ENCODE measurements at regions not wholly inside any gene's neighbourhood (a gene's known extent, or its start where the extent isn't known, plus 50 kb on each side); places are given as distances from the start of the nearest gene placed in this dataset.

GRCh38 chr9:105979290-105979689, 284.9 kb downstream of the TMEM38B start:
- no peak for DNase-seq (ENCODE audit: extremely low spot score, unreplicated experiment)
- H3K4me1 Mint-ChIP-seq (ENCODE audit: unreplicated experiment): peaks cover 22% of the 10 kb centered on the region
- no peak for TF ChIP-seq CTCF (IDR thresholded peaks at IDR 0.05)
- H3K27me3 Mint-ChIP-seq (ENCODE audit: unreplicated experiment): peaks cover 4% of the 10 kb centered on the region
- H3K9me3 Mint-ChIP-seq (ENCODE audit: unreplicated experiment): peaks cover 3% of the 10 kb centered on the region
- no peak overlapping the region for H3K27ac Mint-ChIP-seq (ENCODE audit: unreplicated experiment)
- H3K36me3 Mint-ChIP-seq (ENCODE audit: unreplicated experiment): no peaks in the 10 kb centered on the region
- no peak overlapping the region for H3K4me3 Mint-ChIP-seq (ENCODE audit: unreplicated experiment)

GRCh38 chr9:105984714-105985113, 290.4 kb downstream of the TMEM38B start:
- Mint-ChIP-seq H3K4me1 (ENCODE audit: unreplicated experiment) (no peaks in the 10 kb centered on the region), H3K27ac (ENCODE audit: unreplicated experiment) (no peak overlapping the region), H3K4me3 (ENCODE audit: unreplicated experiment) (no peak overlapping the region), H3K27me3 (ENCODE audit: unreplicated experiment) (peaks cover 4% of the 10 kb centered on the region), H3K36me3 (ENCODE audit: unreplicated experiment) (no peaks in the 10 kb centered on the region), H3K9me3 (ENCODE audit: unreplicated experiment) (peaks cover 3% of the 10 kb centered on the region)
- no peak for TF ChIP-seq CTCF (IDR thresholded peaks at IDR 0.05)
- DNase-seq (ENCODE audit: extremely low spot score, unreplicated experiment): no peak

- Mint-ChIP-seq H3K4me1 (ENCODE audit: unreplicated experiment) (peaks cover 3% of the 10 kb centered on the region), H3K27me3 (ENCODE audit: unreplicated experiment) (no peaks in the 10 kb centered on the region), H3K4me3 (ENCODE audit: unreplicated experiment) (no peak overlapping the region), H3K36me3 (ENCODE audit: unreplicated experiment) (no peaks in the 10 kb centered on the region), H3K9me3 (ENCODE audit: unreplicated experiment) (no peaks in the 10 kb centered on the region), H3K27ac (ENCODE audit: unreplicated experiment) (no peak overlapping the region)
- no peak for DNase-seq (ENCODE audit: extremely low spot score, unreplicated experiment)
- TF ChIP-seq CTCF (IDR thresholded peaks at IDR 0.05): no peak
Measured at GRCh38 chr9:105993116-105993854, 298.9 kb downstream of the TMEM38B start.

GRCh38 chr9:105993921-105994715, 299.8 kb downstream of the TMEM38B start:
- TF ChIP-seq CTCF (IDR thresholded peaks at IDR 0.05): no peak
- H3K4me1 Mint-ChIP-seq (ENCODE audit: unreplicated experiment): peaks cover 3% of the 10 kb centered on the region
- no peak overlapping the region for H3K27ac Mint-ChIP-seq (ENCODE audit: unreplicated experiment)
- H3K27me3 Mint-ChIP-seq (ENCODE audit: unreplicated experiment): no peaks in the 10 kb centered on the region
- H3K9me3 Mint-ChIP-seq (ENCODE audit: unreplicated experiment): no peaks in the 10 kb centered on the region
- no peak overlapping the region for H3K4me3 Mint-ChIP-seq (ENCODE audit: unreplicated experiment)
- H3K36me3 Mint-ChIP-seq (ENCODE audit: unreplicated experiment): no peaks in the 10 kb centered on the region
- no peak for DNase-seq (ENCODE audit: extremely low spot score, unreplicated experiment)

GRCh38 chr9:105994970-105995369, 300.6 kb downstream of the TMEM38B start:
- Mint-ChIP-seq H3K4me1 (ENCODE audit: unreplicated experiment) (peaks cover 3% of the 10 kb centered on the region), H3K27ac (ENCODE audit: unreplicated experiment) (no peak overlapping the region), H3K9me3 (ENCODE audit: unreplicated experiment) (no peaks in the 10 kb centered on the region), H3K27me3 (ENCODE audit: unreplicated experiment) (no peaks in the 10 kb centered on the region), H3K36me3 (ENCODE audit: unreplicated experiment) (no peaks in the 10 kb centered on the region), H3K4me3 (ENCODE audit: unreplicated experiment) (no peak overlapping the region)
- no peak for DNase-seq (ENCODE audit: extremely low spot score, unreplicated experiment)
- no peak for TF ChIP-seq CTCF (IDR thresholded peaks at IDR 0.05)

Measured in osteocyte (in vitro differentiated cells).